Keratinocyte (primary cell): ENCODE measurements at regions not wholly inside any gene's neighbourhood (a gene's known extent, or its start where the extent isn't known, plus 50 kb on each side); places are given as distances from the start of the nearest gene placed in this dataset.

Experiments
- DNase-seq: peaks from one replicate; pipeline ENCODE4 v3.0.0-alpha.2; 2011; ENCODE audit warnings: low read depth, missing footprints, low spot score
- FAIRE-seq: peaks from 2 replicates; lab custom pipeline; 2011; peaks lifted over from hg19 to GRCh38; lab: Jason Lieb, UNC
- H2AFZ ChIP-seq: 2 replicates; pipeline ENCODE4 v1.6.0; 2012; ENCODE audit warnings: low read length, control low read depth, inconsistent platforms; ENCODE audit not compliant: control insufficient read depth
- H3K27ac ChIP-seq: 2 replicates; pipeline ENCODE4 v1.5.1; 2011; ENCODE audit warnings: low read length; ENCODE audit not compliant: control insufficient read depth, insufficient read depth
- H3K27me3 ChIP-seq: 3 replicates; pipeline ENCODE4 v1.6.0; 2011; ENCODE audit warnings: low read length; ENCODE audit not compliant: control insufficient read depth, insufficient read depth; ENCODE audit errors: extremely low read depth
- H3K36me3 ChIP-seq, 2 experiments: 2 replicates in 1 of 2; 3 replicates in 1 of 2; pipeline ENCODE4 v1.5.1; 2011; ENCODE audit warnings: low read length in 2 of 2, mild to moderate bottlenecking in 1 of 2; ENCODE audit not compliant: control insufficient read depth in 2 of 2, insufficient read depth in 2 of 2; ENCODE audit errors: extremely low read depth in 1 of 2
- H3K4me1 ChIP-seq: 3 replicates; pipeline ENCODE4 v1.5.1; 2011; ENCODE audit warnings: low read length; ENCODE audit not compliant: control insufficient read depth, insufficient read depth; ENCODE audit errors: extremely low read depth
- H3K4me2 ChIP-seq: 3 replicates; pipeline ENCODE4 v1.6.0; 2011; ENCODE audit warnings: low read depth, low read length; ENCODE audit not compliant: control insufficient read depth, insufficient read depth; ENCODE audit errors: extremely low read depth
- H3K4me3 ChIP-seq, 3 experiments: fragments of 200-600 bp in 1 of 3; sonication (generic) in 1 of 3; 2 replicates in 2 of 3; 3 replicates in 1 of 3; pipeline ENCODE4 v1.5.1; 2011 to 2016; ENCODE audit warnings: low read length in 3 of 3, mild to moderate bottlenecking in 3 of 3, control low read depth in 2 of 3, inconsistent platforms in 1 of 3, low read depth in 1 of 3, mixed read lengths in 1 of 3, mixed run types in 1 of 3, moderate library complexity in 1 of 3; ENCODE audit not compliant: control insufficient read depth in 2 of 3, insufficient read depth in 2 of 3; ENCODE audit errors: extremely low read depth in 1 of 3
- H3K79me2 ChIP-seq: 2 replicates; pipeline ENCODE4 v1.6.0; 2012; ENCODE audit warnings: low read length; ENCODE audit not compliant: control insufficient read depth, insufficient read depth
- H3K9ac ChIP-seq: 3 replicates; pipeline ENCODE4 v1.6.0; 2011; ENCODE audit warnings: low read length; ENCODE audit not compliant: control insufficient read depth, insufficient read depth; ENCODE audit errors: extremely low read depth
- H3K9me1 ChIP-seq: 3 replicates; pipeline ENCODE4 v1.6.0; 2011; ENCODE audit warnings: low read length; ENCODE audit not compliant: control insufficient read depth, insufficient read depth; ENCODE audit errors: extremely low read depth
- H3K9me3 ChIP-seq: 2 replicates; pipeline ENCODE4 v1.5.1; 2012; ENCODE audit warnings: low read depth, low read length; ENCODE audit not compliant: control insufficient read depth
- H4K20me1 ChIP-seq: 3 replicates; pipeline ENCODE4 v1.6.0; 2011; ENCODE audit warnings: low read length; ENCODE audit not compliant: control insufficient read depth, insufficient read depth; ENCODE audit errors: extremely low read depth
- EZH2 ChIP-seq: IDR thresholded peaks from one replicate; pipeline ENCODE4 v1.6.1; 2012; ENCODE audit warnings: inconsistent platforms, mild to moderate bottlenecking, low read length, moderate library complexity
- dilution Hi-C: fragments of 300-500 bp; cut with MboI; formaldehyde crosslinking; loops from one replicate; pipeline ENCODE4 v1.7.0; 2020; ENCODE audit warnings: low sequenced_read_pairs; ENCODE audit not compliant: extremely low pct_ligation_motif_present
- TF ChIP-seq, protein P1 (sequence below), 3 experiments: IDR thresholded peaks in 1 of 3; conservative IDR thresholded peaks in 1 of 3; optimal IDR thresholded peaks in 1 of 3; 2 replicates in 2 of 3; 3 replicates in 1 of 3; pipeline versions ENCODE3 to v1.5.1; 2011; ENCODE audit warnings: low read length in 3 of 3, mild to moderate bottlenecking in 3 of 3, moderate library complexity in 2 of 3, control low read depth in 1 of 3, inconsistent platforms in 1 of 3; ENCODE audit not compliant: insufficient read depth in 2 of 3; ENCODE audit errors: extremely low read depth in 1 of 3

DNA sequence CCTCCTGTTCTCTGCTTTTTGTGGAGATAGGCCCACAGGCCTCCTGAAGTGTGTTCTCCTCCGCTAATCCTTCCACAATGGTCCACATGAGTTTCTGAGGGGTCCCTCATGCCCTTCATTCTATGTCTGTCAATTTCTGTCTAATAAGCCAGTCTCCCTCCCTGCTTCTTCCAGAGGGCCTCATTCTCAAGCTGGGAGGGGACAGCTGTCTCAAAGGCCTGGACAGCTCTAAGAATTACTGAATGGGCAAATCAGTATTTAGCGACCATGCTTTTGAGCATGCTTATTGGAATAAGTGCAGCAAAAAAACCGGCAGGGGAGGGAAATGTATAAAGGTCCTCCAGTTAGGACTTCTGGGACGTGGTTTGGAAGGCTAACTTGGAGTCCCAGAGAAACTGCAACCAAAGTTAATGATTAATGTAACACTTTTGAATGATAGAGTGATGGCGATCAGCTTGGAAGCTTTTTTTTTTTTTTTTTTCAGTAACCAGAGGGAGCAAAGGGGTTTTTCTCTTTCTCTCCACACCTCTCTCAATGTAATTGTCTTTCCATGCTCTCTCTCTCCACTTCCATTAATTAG is 890.7 kb upstream of the POU3F3 start:
- Histone ChIP-seq H3K9ac (no peak overlapping the region), H3K27ac (no peak overlapping the region), H3K4me3 (no peak overlapping the region), H3K36me3 (no peaks in the 10 kb centered on the region), H2AFZ (no peak overlapping the region), H3K9me3 (no peaks in the 10 kb centered on the region), H3K4me2 (no peak overlapping the region), H3K9me1 (no peaks in the 10 kb centered on the region), H3K79me2 (no peaks in the 10 kb centered on the region), H4K20me1 (no peaks in the 10 kb centered on the region), H3K4me1 (no peaks in the 10 kb centered on the region), H3K27me3 (no peaks in the 10 kb centered on the region)
- TF ChIP-seq EZH2, result no peak
- TF ChIP-seq, protein P1, sequence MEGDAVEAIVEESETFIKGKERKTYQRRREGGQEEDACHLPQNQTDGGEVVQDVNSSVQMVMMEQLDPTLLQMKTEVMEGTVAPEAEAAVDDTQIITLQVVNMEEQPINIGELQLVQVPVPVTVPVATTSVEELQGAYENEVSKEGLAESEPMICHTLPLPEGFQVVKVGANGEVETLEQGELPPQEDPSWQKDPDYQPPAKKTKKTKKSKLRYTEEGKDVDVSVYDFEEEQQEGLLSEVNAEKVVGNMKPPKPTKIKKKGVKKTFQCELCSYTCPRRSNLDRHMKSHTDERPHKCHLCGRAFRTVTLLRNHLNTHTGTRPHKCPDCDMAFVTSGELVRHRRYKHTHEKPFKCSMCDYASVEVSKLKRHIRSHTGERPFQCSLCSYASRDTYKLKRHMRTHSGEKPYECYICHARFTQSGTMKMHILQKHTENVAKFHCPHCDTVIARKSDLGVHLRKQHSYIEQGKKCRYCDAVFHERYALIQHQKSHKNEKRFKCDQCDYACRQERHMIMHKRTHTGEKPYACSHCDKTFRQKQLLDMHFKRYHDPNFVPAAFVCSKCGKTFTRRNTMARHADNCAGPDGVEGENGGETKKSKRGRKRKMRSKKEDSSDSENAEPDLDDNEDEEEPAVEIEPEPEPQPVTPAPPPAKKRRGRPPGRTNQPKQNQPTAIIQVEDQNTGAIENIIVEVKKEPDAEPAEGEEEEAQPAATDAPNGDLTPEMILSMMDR (optimal IDR thresholded peaks at IDR 0.05 in 1 of 3, IDR thresholded peaks at IDR 0.05 in 1 of 3, conservative IDR thresholded peaks at IDR 0.05 in 1 of 3; ENCODE audit: extremely low read depth in 1 of 3, insufficient read depth in 2 of 3, low read length in 3 of 3), result no peak
- FAIRE-seq, result no peak
- dilution Hi-C loops, result no loop called here
- DNase-seq, result no peak

DNA sequence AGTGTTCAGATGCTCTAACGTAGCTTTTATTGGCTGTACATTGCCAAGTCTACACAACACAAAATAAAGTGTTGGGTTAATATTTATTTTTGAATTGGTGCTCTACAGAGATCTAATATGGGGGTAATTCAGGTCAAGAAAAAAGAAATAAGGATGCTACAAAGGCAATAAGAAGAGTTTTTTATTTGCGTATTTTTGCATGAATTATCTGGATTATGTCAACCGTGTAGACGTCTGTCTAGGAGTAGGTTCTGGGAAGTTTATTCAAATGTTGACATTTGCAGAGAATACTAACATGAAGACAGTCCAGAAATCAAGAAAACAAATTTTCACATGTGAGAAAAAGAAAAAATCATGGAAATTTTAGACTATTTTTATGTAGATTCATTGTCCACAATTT is 876.7 kb upstream of the POU3F3 start:
- H3K79me2 ChIP-seq, result no peaks in the 10 kb centered on the region
- dilution Hi-C loops, result no loop called here
- no peak overlapping the region for H3K9ac ChIP-seq
- FAIRE-seq (no peak), DNase-seq (no peak)
- no peaks in the 10 kb centered on the region for H3K9me1 ChIP-seq
- H3K36me3 ChIP-seq, result no peaks in the 10 kb centered on the region
- no peaks in the 10 kb centered on the region for H3K9me3 ChIP-seq
- H3K4me2 ChIP-seq, result no peak overlapping the region
- H2AFZ ChIP-seq, result no peak overlapping the region
- no peaks in the 10 kb centered on the region for H4K20me1 ChIP-seq
- H3K4me1 ChIP-seq, result no peaks in the 10 kb centered on the region
- H3K27me3 ChIP-seq, result no peaks in the 10 kb centered on the region
- no peak overlapping the region for H3K27ac ChIP-seq
- no peak for TF ChIP-seq EZH2
- TF ChIP-seq, protein P1 (optimal IDR thresholded peaks at IDR 0.05 in 1 of 3, IDR thresholded peaks at IDR 0.05 in 1 of 3, conservative IDR thresholded peaks at IDR 0.05 in 1 of 3; ENCODE audit: extremely low read depth in 1 of 3, insufficient read depth in 2 of 3, low read length in 3 of 3), result no peak
- H3K4me3 ChIP-seq, result no peak overlapping the region
